Ammon's horn (tissue), 1 donor: ENCODE measurements at regions not wholly inside any gene's neighbourhood (a gene's known extent, or its start where the extent isn't known, plus 50 kb on each side); places are given as distances from the start of the nearest gene placed in this dataset.
"Not testable (repeated sequence)": the region's sequence is repeated elsewhere in the genome, so short reads cannot be mapped to it uniquely, and the experiment has no call there.

ENCODE experiments used
- DNase-seq: peaks from one replicate; pipeline ENCODE4 v3.0.0-alpha.2; 2016; ENCODE audit warnings: low spot score

GRCh38 chr10:83518779-83519178 is 620.5 kb upstream of the GHITM start:
- no peak for DNase-seq

GRCh38 chr10:83520386-83520785 is 618.9 kb upstream of the GHITM start:
- not testable (repeated sequence) for DNase-seq

- no peak for DNase-seq
Measured at GRCh38 chr10:83522456-83522855, 616.9 kb upstream of the GHITM start.

- no peak for DNase-seq
Measured at GRCh38 chr10:83522881-83523386, 616.4 kb upstream of the GHITM start.

- DNase-seq, result no peak
Measured at GRCh38 chr10:83527934-83528333, 611.4 kb upstream of the GHITM start.

GRCh38 chr10:83533290-83533689 is 606.0 kb upstream of the GHITM start:
- no peak for DNase-seq

GRCh38 chr10:83536426-83536825 is 602.9 kb upstream of the GHITM start:
- DNase-seq, result no peak

DNA sequence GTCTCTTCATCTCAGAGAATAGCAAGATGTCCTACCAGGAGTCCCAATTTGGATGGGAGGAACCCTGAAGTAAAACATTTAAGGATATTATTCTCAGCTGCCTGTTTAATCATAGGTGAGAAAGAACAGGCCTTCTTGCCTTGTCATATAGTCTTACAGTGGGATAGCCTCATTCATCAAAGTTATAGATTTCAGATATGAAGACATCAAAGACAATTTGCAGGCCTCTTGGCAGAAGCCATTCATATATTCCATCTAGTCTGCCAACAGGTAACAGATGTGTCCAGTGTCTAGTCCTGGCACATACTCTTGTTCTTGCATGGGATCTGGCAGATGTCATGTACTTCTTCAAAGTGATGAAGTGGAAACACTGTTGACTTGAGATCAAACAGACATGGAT is 601.3 kb upstream of the GHITM start:
- no peak for DNase-seq

- no peak for DNase-seq
Measured at GRCh38 chr10:83539528-83540308, 599.6 kb upstream of the GHITM start.

GRCh38 chr10:83541046-83541445 is 598.3 kb upstream of the GHITM start:
- no peak for DNase-seq

- DNase-seq, result no peak
Measured at GRCh38 chr10:83542774-83543411, 596.4 kb upstream of the GHITM start.

DNA sequence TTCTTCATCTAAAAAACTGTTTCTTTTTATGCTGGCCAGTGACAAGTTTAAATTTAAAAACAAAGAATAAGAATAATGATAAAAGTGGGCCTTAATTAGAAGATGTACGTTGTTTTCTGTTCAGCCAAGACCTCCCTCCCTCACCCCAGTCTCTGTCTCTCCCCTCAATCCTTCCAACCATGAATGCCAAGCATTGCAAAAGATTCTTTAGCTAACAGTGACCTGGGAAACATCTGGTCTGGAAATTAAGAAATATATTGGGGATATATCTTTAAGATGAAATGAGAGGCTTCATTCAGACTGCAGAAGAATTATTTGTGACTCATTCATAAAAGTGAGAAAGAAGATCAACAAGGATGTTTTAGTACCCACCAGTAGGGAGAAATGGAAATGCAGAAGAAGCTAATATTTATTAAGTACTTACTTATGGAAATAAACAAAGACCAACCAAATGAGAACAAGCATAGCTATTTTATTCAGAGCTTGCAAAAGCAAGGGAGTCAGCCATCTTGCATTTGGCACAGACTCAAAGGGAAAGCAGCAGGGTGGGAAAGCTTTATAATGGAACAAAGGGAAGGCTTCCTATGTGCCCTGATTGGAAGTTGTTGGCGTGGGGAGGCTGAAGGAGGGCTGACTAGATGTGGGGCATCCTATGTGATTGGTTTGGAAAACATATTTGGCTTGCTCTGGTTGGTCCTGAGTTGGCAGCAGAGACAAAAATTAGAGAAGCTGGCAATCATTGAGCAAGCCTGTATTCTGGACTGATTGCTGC is 595.4 kb upstream of the GHITM start:
- no peak for DNase-seq

DNA sequence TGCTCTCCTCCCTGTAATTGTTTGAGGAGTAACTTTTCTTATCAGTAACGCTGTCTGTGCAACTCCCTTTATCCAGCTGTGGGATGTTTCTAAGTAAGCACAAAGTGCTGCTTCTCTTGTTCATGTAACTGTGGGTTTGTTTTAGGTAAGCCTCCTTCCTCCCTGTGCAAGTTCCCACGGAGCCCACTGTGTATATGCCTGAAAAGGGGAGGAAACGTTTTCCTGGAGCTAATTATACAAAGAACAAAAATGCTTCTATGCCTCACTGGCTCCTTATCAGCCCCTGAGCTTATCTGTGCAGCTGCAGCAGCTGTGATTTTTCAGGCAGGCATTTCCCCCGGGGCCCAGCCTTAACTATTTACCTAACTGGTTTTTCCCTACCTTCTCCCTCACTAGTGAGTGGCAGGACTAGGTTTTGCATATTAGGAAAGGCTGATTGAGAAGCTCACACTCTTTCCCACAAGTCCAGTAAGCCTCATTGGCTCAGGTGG is 593.4 kb upstream of the GHITM start:
- no peak for DNase-seq

GRCh38 chr10:83551190-83551589 is 588.1 kb upstream of the GHITM start:
- DNase-seq, result not testable (repeated sequence)

DNA sequence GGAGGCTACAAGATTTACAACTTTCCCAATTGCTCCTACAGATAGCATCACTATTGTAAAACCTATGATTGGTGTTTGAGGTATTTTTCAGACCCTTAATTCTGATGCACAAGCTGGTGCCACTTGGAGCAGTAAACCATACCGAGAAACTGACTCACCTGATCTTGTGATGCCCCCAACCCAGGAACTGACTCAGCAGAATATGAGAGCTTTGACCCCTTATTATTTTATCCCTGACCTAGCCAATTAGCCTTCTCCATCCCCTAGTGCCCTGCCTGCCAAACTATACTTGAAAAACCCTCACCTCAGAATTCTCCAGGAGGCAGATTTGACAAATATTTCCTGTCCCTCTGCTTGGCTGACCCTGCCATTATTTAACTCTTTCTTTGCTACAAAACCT is 585.9 kb upstream of the GHITM start:
- no peak for DNase-seq

DNA sequence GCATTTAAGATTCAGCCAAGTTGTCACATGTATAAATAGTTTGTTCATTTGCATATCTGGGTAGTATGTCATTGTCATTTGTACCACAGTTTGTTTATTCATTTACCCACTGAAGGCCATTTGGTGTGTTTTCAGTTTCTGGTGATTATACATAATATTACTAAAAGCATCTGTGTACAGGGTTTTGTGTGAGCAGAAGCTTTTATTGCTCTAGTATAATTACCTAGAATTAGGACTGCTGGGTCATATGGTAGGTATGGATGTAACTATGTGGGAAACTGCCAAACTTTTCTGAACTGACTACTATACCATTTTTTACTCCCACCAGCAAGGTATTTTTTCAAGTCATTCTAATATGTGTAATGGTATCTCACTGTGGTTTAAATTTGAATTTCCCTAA is 584.0 kb upstream of the GHITM start:
- DNase-seq, result no peak

DNA sequence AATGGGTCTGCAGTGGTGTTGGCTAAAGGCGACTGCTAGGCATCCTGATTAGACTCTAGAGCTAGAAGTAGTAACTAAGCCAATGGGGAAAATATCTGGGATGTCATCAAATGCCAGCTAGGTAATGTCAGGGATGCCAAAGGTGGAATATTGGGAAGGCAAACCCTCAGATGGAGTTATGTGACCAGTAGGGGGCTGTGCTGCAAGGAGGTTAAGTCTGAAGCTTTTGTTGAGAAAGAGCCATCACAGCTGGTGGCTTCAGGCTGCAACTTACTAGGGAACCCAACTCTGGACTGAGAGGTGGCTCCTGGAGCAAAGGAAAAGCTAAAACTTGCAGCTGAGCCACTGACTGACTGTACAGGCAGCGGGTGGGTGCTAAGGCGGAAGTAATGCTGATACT is 576.9 kb upstream of the GHITM start:
- no peak for DNase-seq

DNA sequence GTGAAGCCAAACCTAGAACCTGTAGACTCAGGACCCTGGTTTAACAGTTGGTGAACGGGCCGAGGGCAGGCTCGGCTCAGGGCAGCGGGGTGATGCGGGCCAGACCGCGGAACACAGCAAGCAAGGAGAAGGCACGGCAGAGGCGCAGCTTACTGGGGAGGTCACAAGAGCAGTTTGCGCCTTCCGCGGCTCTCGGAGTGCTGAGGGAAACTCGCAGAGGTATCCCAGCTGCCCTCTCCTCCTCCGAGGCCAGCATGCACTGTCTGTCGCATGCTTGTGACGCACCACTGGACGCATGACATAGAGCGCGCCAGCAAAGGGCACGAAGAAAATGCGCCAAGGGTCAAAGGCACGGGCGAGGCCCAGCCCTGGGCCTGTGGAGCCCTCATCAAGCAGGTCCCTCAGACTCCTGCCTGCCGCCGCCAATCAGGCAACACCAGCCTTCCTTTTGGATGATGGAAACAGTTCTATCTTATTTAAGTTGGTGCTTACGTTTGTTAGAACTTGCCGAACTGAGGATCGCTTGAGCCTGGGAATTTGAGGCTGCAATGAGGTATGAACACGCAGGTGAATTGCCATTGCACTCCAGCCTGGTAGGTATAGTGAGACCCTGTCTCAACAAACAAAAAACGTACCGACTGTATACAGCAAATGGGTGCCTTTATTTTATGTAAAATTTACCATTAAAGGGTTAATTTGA is 574.3 kb upstream of the GHITM start:
- DNase-seq, result no peak

DNA sequence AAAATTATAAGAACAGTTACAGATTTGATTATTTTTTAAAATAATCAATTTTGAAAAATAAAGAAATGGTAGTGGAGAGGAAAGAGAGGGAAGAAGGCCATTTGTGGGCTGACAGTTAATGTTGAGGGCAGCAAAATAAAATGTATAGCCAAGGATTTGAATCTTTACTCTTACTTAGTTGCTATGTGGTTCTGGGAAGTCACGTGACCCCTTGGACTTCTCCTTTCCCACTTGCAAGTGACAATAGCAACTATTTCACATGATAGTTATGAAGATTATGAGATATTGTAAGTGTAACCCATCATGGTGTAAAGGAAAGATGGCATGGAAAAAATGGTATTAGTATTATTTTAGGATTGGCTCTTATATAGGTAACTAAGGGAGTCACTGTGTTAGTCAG is 567.3 kb upstream of the GHITM start:
- no peak for DNase-seq

- DNase-seq, result no peak
Measured at GRCh38 chr10:83574770-83575169, 564.5 kb upstream of the GHITM start.

DNA sequence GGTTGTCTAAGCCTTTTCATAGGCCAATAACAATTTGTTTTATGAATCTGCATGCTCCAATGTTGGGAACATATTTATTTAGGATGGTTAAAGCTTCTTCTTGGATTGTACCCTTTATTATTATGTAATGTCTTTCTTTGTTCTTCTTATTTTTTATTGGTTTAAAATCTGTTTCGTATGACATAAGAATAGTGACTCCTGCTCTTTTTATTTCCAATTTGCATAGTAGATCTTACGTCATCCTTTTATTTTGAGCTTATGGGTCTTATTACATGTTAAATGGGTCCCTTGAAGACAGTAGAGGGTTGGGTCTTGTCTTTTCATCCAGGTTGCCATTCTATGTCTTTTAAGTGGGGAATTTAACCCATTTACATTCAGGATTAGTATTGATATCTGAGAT is 561.9 kb upstream of the GHITM start:
- no peak for DNase-seq
